ENCODE measurements at regions not wholly inside any gene's neighbourhood (a gene's known extent, or its start where the extent isn't known, plus 50 kb on each side); places are given as distances from the start of the nearest gene placed in this dataset.

- DNase-seq = no peak
- no peak overlapping the region for H3K27ac ChIP-seq
These were observed 733.6 kb downstream of the GALR1 start for GRCh38 chr18:77983270-77983669.

GRCh38 chr18:77984178-77984577, 734.5 kb downstream of the GALR1 start:
- no peaks in the 10 kb centered on the region for H3K4me1 ChIP-seq
- intact Hi-C loops (cut with DNase I) = no loop called here
- no peak overlapping the region for H3K27ac ChIP-seq
- H3K36me3 ChIP-seq = no peaks in the 10 kb centered on the region
- TF ChIP-seq CTCF (IDR thresholded peaks at IDR 0.05) = no peak
- no peaks in the 10 kb centered on the region for H3K27me3 ChIP-seq
- ATAC-seq (no peak), DNase-seq (no peak)
- no peak overlapping the region for H3K4me3 ChIP-seq
- H3K9me3 ChIP-seq = no peaks in the 10 kb centered on the region

More at GRCh38 chr18:77983270-77983669, 733.6 kb downstream of the GALR1 start:
- ATAC-seq = no peak
- Histone ChIP-seq H3K9me3 (no peaks in the 10 kb centered on the region), H3K27me3 (no peaks in the 10 kb centered on the region), H3K4me1 (no peaks in the 10 kb centered on the region), H3K36me3 (no peaks in the 10 kb centered on the region), H3K4me3 (no peak overlapping the region)
- intact Hi-C loops (cut with DNase I) = no loop called here
- no peak for TF ChIP-seq CTCF (IDR thresholded peaks at IDR 0.05)

- Histone ChIP-seq H3K36me3 (no peaks in the 10 kb centered on the region), H3K4me3 (no peak overlapping the region), H3K27me3 (no peaks in the 10 kb centered on the region), H3K27ac (no peak overlapping the region), H3K4me1 (no peaks in the 10 kb centered on the region), H3K9me3 (no peaks in the 10 kb centered on the region)
- intact Hi-C loops (cut with DNase I) = no loop called here
- ATAC-seq (no peak), DNase-seq (no peak)
- TF ChIP-seq CTCF (IDR thresholded peaks at IDR 0.05) = no peak
These were observed 735.2 kb downstream of the GALR1 start for GRCh38 chr18:77984833-77985232.

GRCh38 chr18:77985526-77986281, 736.1 kb downstream of the GALR1 start:
- Histone ChIP-seq H3K27me3 (no peaks in the 10 kb centered on the region), H3K36me3 (no peaks in the 10 kb centered on the region), H3K9me3 (no peaks in the 10 kb centered on the region), H3K4me1 (no peaks in the 10 kb centered on the region), H3K27ac (no peak overlapping the region), H3K4me3 (no peak overlapping the region)
- intact Hi-C loops (cut with DNase I) = no loop called here
- DNase-seq (no peak), ATAC-seq (no peak)
- TF ChIP-seq CTCF (IDR thresholded peaks at IDR 0.05) = no peak

GRCh38 chr18:77990131-77990530, 740.5 kb downstream of the GALR1 start:
- Histone ChIP-seq H3K4me1 (no peaks in the 10 kb centered on the region), H3K9me3 (no peaks in the 10 kb centered on the region), H3K27ac (no peak overlapping the region), H3K27me3 (no peaks in the 10 kb centered on the region), H3K36me3 (no peaks in the 10 kb centered on the region), H3K4me3 (no peak overlapping the region)
- no peak for DNase-seq
- intact Hi-C loops (cut with DNase I) = no loop called here
- ATAC-seq = no peak
- no peak for TF ChIP-seq CTCF (IDR thresholded peaks at IDR 0.05)

Data from left lung (tissue), 4 donors.